Choroid plexus epithelial cell (primary cell): ENCODE measurements at regions not wholly inside any gene's neighbourhood (a gene's known extent, or its start where the extent isn't known, plus 50 kb on each side); places are given as distances from the start of the nearest gene placed in this dataset.

Experiments used
- DNase-seq: peaks from one replicate; pipeline ENCODE4 v3.0.0-alpha.2; 2010; ENCODE audit warnings: low read depth
- H3K4me3 ChIP-seq: 2 replicates; pipeline ENCODE4 v1.5.1; 2011; ENCODE audit warnings: low read depth, mild to moderate bottlenecking, control low read depth, low read length, moderate library complexity
- CTCF ChIP-seq: conservative IDR thresholded peaks from 2 replicates; pipeline ENCODE4 v1.5.1; 2011; ENCODE audit warnings: low read depth, mild to moderate bottlenecking, control low read depth, inconsistent platforms, low read length, moderate library complexity

- no peak overlapping the region for H3K4me3 ChIP-seq
- DNase-seq = no peak
- TF ChIP-seq CTCF = no peak
These were observed 299.8 kb downstream of the LRATD1 start for GRCh38 chr2:14932285-14932684.

GRCh38 chr2:14933753-14934152 lies 301.2 kb downstream of the LRATD1 start:
- no peak for TF ChIP-seq CTCF
- DNase-seq = no peak
- H3K4me3 ChIP-seq = no peak overlapping the region

GRCh38 chr2:14936426-14936825 lies 303.9 kb downstream of the LRATD1 start:
- DNase-seq = no peak
- TF ChIP-seq CTCF = no peak
- H3K4me3 ChIP-seq = no peak overlapping the region

- DNase-seq = no peak
- H3K4me3 ChIP-seq = no peak overlapping the region
- no peak for TF ChIP-seq CTCF
These were observed 304.8 kb downstream of the LRATD1 start for GRCh38 chr2:14937336-14937735.

- no peak for DNase-seq
These were observed 308.7 kb downstream of the LRATD1 start for GRCh38 chr2:14941151-14941631.

GRCh38 chr2:14942987-14943386 lies 310.5 kb downstream of the LRATD1 start:
- no peak for DNase-seq
- no peak overlapping the region for H3K4me3 ChIP-seq
- no peak for TF ChIP-seq CTCF

More at GRCh38 chr2:14941151-14941631, 308.7 kb downstream of the LRATD1 start:
- TF ChIP-seq CTCF = no peak
- no peak overlapping the region for H3K4me3 ChIP-seq

- peak; percentile 12 for DNase-seq
- TF ChIP-seq CTCF = no peak
- no peak overlapping the region for H3K4me3 ChIP-seq
These were observed 312.2 kb downstream of the LRATD1 start for GRCh38 chr2:14944562-14945346.
